Progenitor cell of endocrine pancreas (in vitro differentiated cells): ENCODE measurements at regions not wholly inside any gene's neighbourhood (a gene's known extent, or its start where the extent isn't known, plus 50 kb on each side); places are given as distances from the start of the nearest gene placed in this dataset.

Experiments
- DNase-seq: peaks from one replicate; pipeline ENCODE4 v3.0.0; 2021; ENCODE audit warnings: low spot score; ENCODE audit not compliant: unreplicated experiment
- H3K27ac Mint-ChIP-seq: 2 replicates; pipeline ENCODE4 v1.8.0; 2021; ENCODE audit warnings: mild to moderate bottlenecking, moderate library complexity, mixed read lengths
- H3K27me3 Mint-ChIP-seq: 2 replicates; pipeline ENCODE4 v1.8.0; 2021; ENCODE audit warnings: mixed read lengths
- H3K36me3 Mint-ChIP-seq: 2 replicates; pipeline ENCODE4 v1.8.0; 2022; ENCODE audit warnings: mixed read lengths; ENCODE audit not compliant: insufficient read depth
- H3K4me1 Mint-ChIP-seq: 2 replicates; pipeline ENCODE4 v1.8.0; 2021; ENCODE audit warnings: low read depth, mixed read lengths
- H3K4me3 Mint-ChIP-seq: 2 replicates; pipeline ENCODE4 v1.8.0; 2021; ENCODE audit warnings: low read depth, mild to moderate bottlenecking, moderate library complexity, mixed read lengths
- H3K9me3 Mint-ChIP-seq: 2 replicates; pipeline ENCODE4 v1.8.0; 2021; ENCODE audit warnings: low read depth, mixed read lengths
- CTCF ChIP-seq: fragments of 200-600 bp; sonication (generic); IDR thresholded peaks from one replicate; pipeline ENCODE4 v1.5.0; 2021; ENCODE audit warnings: antibody characterized with exemption, mild to moderate bottlenecking; ENCODE audit not compliant: unreplicated experiment

- Mint-ChIP-seq H3K4me3 (no peak overlapping the region), H3K27me3 (peaks cover 28% of the 10 kb centered on the region), H3K27ac (no peak overlapping the region), H3K9me3 (peaks cover 14% of the 10 kb centered on the region), H3K4me1 (no peaks in the 10 kb centered on the region), H3K36me3 (peaks cover 2% of the 10 kb centered on the region)
- no peak for TF ChIP-seq CTCF
- no peak for DNase-seq
Observed at GRCh38 chr6:169064194-169064593, 189.5 kb downstream of the THBS2 start.

GRCh38 chr6:169062272-169062671, 191.4 kb downstream of the THBS2 start:
- H3K4me3 Mint-ChIP-seq: no peak overlapping the region
- peaks cover 16% of the 10 kb centered on the region for H3K9me3 Mint-ChIP-seq
- peaks cover 4% of the 10 kb centered on the region for H3K36me3 Mint-ChIP-seq
- H3K27me3 Mint-ChIP-seq: peaks cover 39% of the 10 kb centered on the region
- H3K27ac Mint-ChIP-seq: no peak overlapping the region
- H3K4me1 Mint-ChIP-seq: no peaks in the 10 kb centered on the region
- no peak for TF ChIP-seq CTCF
- DNase-seq: no peak

- peaks cover 55% of the 10 kb centered on the region for H3K27me3 Mint-ChIP-seq
- H3K4me3 Mint-ChIP-seq: no peak overlapping the region
- no peak overlapping the region for H3K27ac Mint-ChIP-seq
- peaks cover 7% of the 10 kb centered on the region for H3K36me3 Mint-ChIP-seq
- TF ChIP-seq CTCF: no peak
- peaks cover 24% of the 10 kb centered on the region for H3K9me3 Mint-ChIP-seq
- DNase-seq: no peak
- no peaks in the 10 kb centered on the region for H3K4me1 Mint-ChIP-seq
Observed at GRCh38 chr6:169058634-169059033, 195.0 kb downstream of the THBS2 start.

- H3K4me3 Mint-ChIP-seq: no peak overlapping the region
- H3K4me1 Mint-ChIP-seq: peaks cover 17% of the 10 kb centered on the region
- no peak for TF ChIP-seq CTCF
- peaks cover 3% of the 10 kb centered on the region for H3K36me3 Mint-ChIP-seq
- DNase-seq: no peak
- peaks cover 14% of the 10 kb centered on the region for H3K9me3 Mint-ChIP-seq
- peaks cover 60% of the 10 kb centered on the region for H3K27me3 Mint-ChIP-seq
- no peak overlapping the region for H3K27ac Mint-ChIP-seq
Observed at GRCh38 chr6:169052462-169052861, 201.2 kb downstream of the THBS2 start.

GRCh38 chr6:169051371-169051770, 202.3 kb downstream of the THBS2 start:
- TF ChIP-seq CTCF: no peak
- no peak overlapping the region for H3K4me3 Mint-ChIP-seq
- H3K27ac Mint-ChIP-seq: no peak overlapping the region
- peaks cover 17% of the 10 kb centered on the region for H3K4me1 Mint-ChIP-seq
- H3K9me3 Mint-ChIP-seq: peaks cover 10% of the 10 kb centered on the region
- H3K27me3 Mint-ChIP-seq: peaks cover 65% of the 10 kb centered on the region
- no peak for DNase-seq
- peaks cover 3% of the 10 kb centered on the region for H3K36me3 Mint-ChIP-seq
